DOHH2 (cell line): ENCODE measurements at regions not wholly inside any gene's neighbourhood (a gene's known extent, or its start where the extent isn't known, plus 50 kb on each side); places are given as distances from the start of the nearest gene placed in this dataset.
A peak's percentile ranks its signal among the peaks of the same experiment; 100 is the strongest.

Source experiments
- H3F3A ChIP-seq: fragments of 200-600 bp; sonication (generic), shearing (Covaris generic); 2 replicates; pipeline ENCODE4 v1.6.0; 2016; ENCODE audit warnings: antibody characterized with exemption, mild to moderate bottlenecking; ENCODE audit not compliant: control insufficient read depth, insufficient read depth
- H3K27ac ChIP-seq: fragments of 200-600 bp; sonication (generic); 2 replicates; pipeline ENCODE4 v1.5.1; 2014; ENCODE audit warnings: low read depth, mild to moderate bottlenecking, low read length, moderate library complexity
- H3K27me3 ChIP-seq: fragments of 200-600 bp; sonication (generic); 2 replicates; pipeline ENCODE4 v1.6.1; 2014; ENCODE audit warnings: mild to moderate bottlenecking, low read length, mixed read lengths; ENCODE audit not compliant: control insufficient read depth
- H3K36me3 ChIP-seq: fragments of 200-600 bp; sonication (generic); 2 replicates; pipeline ENCODE4 v1.6.1; 2014; ENCODE audit warnings: mild to moderate bottlenecking, low read length, moderate library complexity, mixed read lengths; ENCODE audit not compliant: control insufficient read depth
- H3K4me1 ChIP-seq: fragments of 200-600 bp; sonication (generic); 2 replicates; pipeline ENCODE4 v1.6.1; 2014; ENCODE audit warnings: mild to moderate bottlenecking, low read length, mixed read lengths; ENCODE audit not compliant: control insufficient read depth
- H3K4me2 ChIP-seq: fragments of 200-600 bp; sonication (generic); 2 replicates; pipeline ENCODE4 v1.6.0; 2014; ENCODE audit warnings: mild to moderate bottlenecking, low read length, moderate library complexity
- H3K4me3 ChIP-seq: fragments of 200-600 bp; sonication (generic); 2 replicates; pipeline ENCODE4 v1.5.1; 2014; ENCODE audit warnings: mild to moderate bottlenecking, low read length, mixed read lengths
- H3K79me2 ChIP-seq: fragments of 200-600 bp; sonication (generic); 2 replicates; pipeline ENCODE4 v1.6.1; 2014; ENCODE audit warnings: mild to moderate bottlenecking, low read length, mixed read lengths; ENCODE audit not compliant: control insufficient read depth
- H3K9me2 ChIP-seq: fragments of 200-600 bp; sonication (generic); replicated peaks from 2 replicates; pipeline ENCODE4 v1.6.1; 2014; ENCODE audit warnings: mild to moderate bottlenecking, low read length, mixed read lengths; ENCODE audit not compliant: control insufficient read depth
- H3K9me3 ChIP-seq: fragments of 200-600 bp; sonication (generic); 2 replicates; pipeline ENCODE4 v1.6.1; 2014; ENCODE audit warnings: antibody characterized with exemption, low read length, mixed read lengths; ENCODE audit not compliant: control insufficient read depth, insufficient read depth
- H4K20me1 ChIP-seq: fragments of 200-600 bp; sonication (generic); 2 replicates; pipeline ENCODE4 v1.6.0; 2014; ENCODE audit warnings: low read depth, mild to moderate bottlenecking, antibody characterized with exemption, low read length, moderate library complexity; ENCODE audit not compliant: control insufficient read depth, insufficient read depth
- CTCF ChIP-seq: fragments of 200-600 bp; sonication (generic); IDR thresholded peaks from one replicate; pipeline ENCODE4 v1.5.1; 2014; ENCODE audit warnings: antibody characterized with exemption, mild to moderate bottlenecking, low read depth, low read length; ENCODE audit not compliant: poor library complexity, severe bottlenecking
- EZH2phosphoT487 ChIP-seq: fragments of 200-600 bp; sonication (generic); IDR thresholded peaks from 2 replicates; pipeline ENCODE4 v1.6.1; 2017; ENCODE audit warnings: borderline replicate concordance, mild to moderate bottlenecking, antibody characterized with exemption, low read length, moderate library complexity, mixed read lengths

GRCh38 chr3:33949074-33949473, 150.6 kb downstream of the PDCD6IP start:
- H3K4me1 ChIP-seq, result no peaks in the 10 kb centered on the region
- H3K27me3 ChIP-seq, result no peaks in the 10 kb centered on the region; the same call in 1 of the 2 replicates
- H3F3A ChIP-seq, result no peaks in the 10 kb centered on the region
- no peaks in the 10 kb centered on the region for H3K79me2 ChIP-seq
- no peaks in the 10 kb centered on the region for H3K9me3 ChIP-seq
- H3K4me2 ChIP-seq, result no peak overlapping the region
- H3K27ac ChIP-seq, result no peak overlapping the region
- H4K20me1 ChIP-seq, result no peaks in the 10 kb centered on the region
- no peak overlapping the region for H3K4me3 ChIP-seq
- TF ChIP-seq EZH2phosphoT487 (no peak), CTCF (no peak)
- no peaks in the 10 kb centered on the region for H3K9me2 ChIP-seq
- H3K36me3 ChIP-seq, result no peaks in the 10 kb centered on the region

- H3K9me3 ChIP-seq, result no peaks in the 10 kb centered on the region
- TF ChIP-seq CTCF, result peak; percentile 71
- TF ChIP-seq EZH2phosphoT487, result no peak
- H3K4me1 ChIP-seq, result peaks cover 9% of the 10 kb centered on the region
- H4K20me1 ChIP-seq, result no peaks in the 10 kb centered on the region
- no peaks in the 10 kb centered on the region for H3K9me2 ChIP-seq
- no peaks in the 10 kb centered on the region for H3K36me3 ChIP-seq
- H3K4me2 ChIP-seq, result no peak overlapping the region
- H3K27ac ChIP-seq, result no peak overlapping the region
- H3K4me3 ChIP-seq, result no peak overlapping the region
- no peaks in the 10 kb centered on the region for H3K79me2 ChIP-seq
- H3F3A ChIP-seq, result no peaks in the 10 kb centered on the region
- no peaks in the 10 kb centered on the region for H3K27me3 ChIP-seq
These were observed 156.5 kb downstream of the PDCD6IP start for GRCh38 chr3:33954956-33955355.

GRCh38 chr3:33956206-33956605, 157.8 kb downstream of the PDCD6IP start:
- no peak overlapping the region for H3K27ac ChIP-seq
- H3K27me3 ChIP-seq, result no peaks in the 10 kb centered on the region
- no peaks in the 10 kb centered on the region for H3K79me2 ChIP-seq
- no peak overlapping the region for H3K4me3 ChIP-seq
- TF ChIP-seq CTCF (no peak), EZH2phosphoT487 (no peak)
- H3K36me3 ChIP-seq, result no peaks in the 10 kb centered on the region
- H3F3A ChIP-seq, result no peaks in the 10 kb centered on the region
- peaks cover 9% of the 10 kb centered on the region for H3K4me1 ChIP-seq
- no peaks in the 10 kb centered on the region for H3K9me3 ChIP-seq
- no peaks in the 10 kb centered on the region for H3K9me2 ChIP-seq
- no peak overlapping the region for H3K4me2 ChIP-seq
- H4K20me1 ChIP-seq, result no peaks in the 10 kb centered on the region

- no peaks in the 10 kb centered on the region for H4K20me1 ChIP-seq
- no peak overlapping the region for H3K4me2 ChIP-seq
- H3K4me1 ChIP-seq, result peaks cover 9% of the 10 kb centered on the region
- H3K36me3 ChIP-seq, result no peaks in the 10 kb centered on the region
- no peaks in the 10 kb centered on the region for H3F3A ChIP-seq
- H3K4me3 ChIP-seq, result no peak overlapping the region
- H3K27ac ChIP-seq, result no peak overlapping the region
- H3K27me3 ChIP-seq, result no peaks in the 10 kb centered on the region
- TF ChIP-seq CTCF (no peak), EZH2phosphoT487 (no peak)
- H3K9me3 ChIP-seq, result no peaks in the 10 kb centered on the region
- no peaks in the 10 kb centered on the region for H3K79me2 ChIP-seq
- H3K9me2 ChIP-seq, result no peaks in the 10 kb centered on the region
These were observed 158.3 kb downstream of the PDCD6IP start for GRCh38 chr3:33956776-33957175.
